NCI-H446 treated with DMSO at 0.1 percent for 48 hours (cell line): ENCODE measurements at regions not wholly inside any gene's neighbourhood (a gene's known extent, or its start where the extent isn't known, plus 50 kb on each side); places are given as distances from the start of the nearest gene placed in this dataset.

Experiments used
- DNase-seq: peaks from one replicate; lab custom pipeline; 2025; lab: John Stamatoyannopoulos, UW

- no peak for DNase-seq
These were observed 113.1 kb downstream of the RHOU start for GRCh38 chr1:228848406-228848805.

GRCh38 chr1:228849011-228849541, 113.8 kb downstream of the RHOU start:
- DNase-seq, result no peak

- DNase-seq, result no peak
These were observed 115.1 kb downstream of the RHOU start for GRCh38 chr1:228850141-228851100.

- DNase-seq, result no peak
These were observed 115.9 kb downstream of the RHOU start for GRCh38 chr1:228851193-228851592.

DNA sequence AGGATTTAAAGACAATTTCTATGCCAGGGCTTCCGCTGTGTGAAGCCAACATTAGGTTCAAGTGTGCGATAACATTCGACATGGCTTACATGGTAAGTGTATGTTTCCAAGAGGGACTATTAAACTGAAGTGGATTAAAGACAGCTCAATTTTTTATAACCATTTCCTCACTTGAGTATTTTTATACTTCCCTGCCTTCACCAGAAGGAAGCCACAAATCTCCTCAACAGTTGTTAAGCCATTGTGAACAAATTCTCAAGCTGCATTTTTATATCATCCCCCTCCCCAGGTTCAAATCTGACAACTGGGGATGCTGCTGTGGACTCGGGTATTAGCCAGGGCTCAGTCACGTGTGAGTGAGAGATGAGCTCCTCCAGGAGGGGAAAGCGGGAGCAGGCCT, 116.3 kb downstream of the RHOU start:
- DNase-seq, result no peak

DNA sequence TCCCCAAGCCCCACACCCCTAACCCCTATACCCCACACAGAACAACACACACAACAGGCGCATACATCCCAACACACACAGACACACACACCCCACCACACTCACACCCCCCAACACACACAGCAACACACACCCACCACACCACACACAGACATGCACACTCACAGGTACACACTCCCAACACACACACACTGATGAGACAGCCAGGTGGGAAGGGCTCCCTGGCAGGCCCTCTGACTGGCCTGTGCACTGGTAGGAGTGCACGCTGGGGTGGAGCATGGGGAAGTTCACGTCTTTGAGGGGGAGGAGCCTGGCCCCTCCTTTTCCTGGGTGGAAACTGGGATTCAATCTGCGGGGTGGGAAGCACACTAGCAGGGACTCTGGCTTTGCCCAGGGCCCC, 116.7 kb downstream of the RHOU start:
- DNase-seq, result no peak

GRCh38 chr1:228852511-228853088, 117.3 kb downstream of the RHOU start:
- no peak for DNase-seq

GRCh38 chr1:228853191-228853590, 117.9 kb downstream of the RHOU start:
- DNase-seq, result no peak

DNA sequence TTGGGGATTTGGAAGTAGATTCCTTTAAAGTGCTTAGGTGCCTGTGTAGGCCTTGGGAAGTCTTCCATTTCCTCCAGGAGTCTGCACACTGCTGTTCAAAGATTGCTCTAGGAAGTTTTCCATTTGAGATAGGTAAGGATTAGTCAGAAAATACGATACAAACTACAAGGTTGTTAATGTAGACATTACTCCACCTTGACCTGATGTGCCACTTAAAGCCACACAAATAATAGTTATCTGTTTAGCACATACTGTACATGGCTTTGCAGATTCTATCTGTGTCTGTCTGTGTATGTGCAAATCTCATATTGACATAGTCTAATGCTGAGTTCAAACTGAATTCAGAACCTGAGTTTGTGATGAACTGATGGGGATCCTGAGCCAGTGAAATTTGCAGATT, 118.4 kb downstream of the RHOU start:
- no peak for DNase-seq

GRCh38 chr1:228854907-228855306, 119.6 kb downstream of the RHOU start:
- DNase-seq, result no peak

GRCh38 chr1:228857611-228858010, 122.3 kb downstream of the RHOU start:
- DNase-seq, result no peak

GRCh38 chr1:228860911-228861831, 125.9 kb downstream of the RHOU start:
- no peak for DNase-seq

GRCh38 chr1:228861832-228862180, 126.5 kb downstream of the RHOU start:
- DNase-seq, result no peak

- no peak for DNase-seq
These were observed 127.5 kb downstream of the RHOU start for GRCh38 chr1:228862542-228863505.

DNA sequence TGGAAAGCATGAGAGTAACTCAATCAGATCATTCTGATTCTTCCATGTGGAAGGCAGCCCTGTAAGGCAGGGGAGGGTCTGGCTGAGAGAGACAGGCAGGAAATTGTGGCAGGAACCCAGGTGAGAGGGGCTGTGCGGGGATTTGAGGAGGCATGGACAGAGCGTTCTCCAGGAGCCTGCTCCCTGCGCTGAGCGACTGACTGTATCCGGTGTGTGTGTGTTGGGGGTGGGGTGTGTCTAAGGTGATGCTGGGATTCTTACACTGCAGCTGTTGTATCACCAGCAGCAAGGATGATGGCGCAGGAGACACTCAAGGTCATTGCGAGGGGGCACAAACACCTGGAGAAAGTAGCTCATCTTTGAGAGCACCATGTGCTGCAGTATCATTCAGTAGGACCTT, 128.5 kb downstream of the RHOU start:
- no peak for DNase-seq

DNA sequence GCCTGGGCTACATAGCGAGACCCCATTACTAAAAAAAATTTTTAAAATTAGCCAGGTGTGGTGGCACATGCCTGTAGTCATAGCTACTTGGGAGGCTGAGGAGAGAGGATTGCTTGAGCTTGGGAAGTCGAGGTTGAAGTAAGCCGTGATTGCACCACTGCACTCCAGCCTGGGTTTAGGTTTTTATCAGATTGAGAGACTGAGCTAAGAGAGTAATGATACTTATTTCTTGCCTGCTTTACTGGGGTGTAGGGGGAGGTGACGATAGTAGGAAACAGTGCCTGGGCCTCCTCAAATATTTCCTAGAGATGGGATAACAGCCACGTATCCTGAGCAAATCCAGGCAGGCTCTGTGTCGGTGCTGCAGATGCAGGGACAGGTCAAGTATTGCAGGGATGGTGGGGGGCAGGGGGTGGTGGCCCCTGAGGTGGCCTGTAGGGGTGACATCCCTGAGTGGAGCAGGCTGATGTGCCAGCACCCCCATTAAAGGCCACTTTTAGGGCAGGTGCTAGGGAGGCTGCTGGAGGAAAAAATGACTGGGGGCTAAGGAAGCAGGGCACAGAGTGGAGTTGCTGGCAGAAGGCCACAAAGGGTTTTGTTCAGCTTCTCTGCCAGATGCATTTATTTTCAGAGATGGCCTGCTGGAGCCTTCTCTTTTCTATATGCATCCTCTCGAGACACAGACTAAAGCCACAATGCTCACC, 130.5 kb downstream of the RHOU start:
- no peak for DNase-seq

DNA sequence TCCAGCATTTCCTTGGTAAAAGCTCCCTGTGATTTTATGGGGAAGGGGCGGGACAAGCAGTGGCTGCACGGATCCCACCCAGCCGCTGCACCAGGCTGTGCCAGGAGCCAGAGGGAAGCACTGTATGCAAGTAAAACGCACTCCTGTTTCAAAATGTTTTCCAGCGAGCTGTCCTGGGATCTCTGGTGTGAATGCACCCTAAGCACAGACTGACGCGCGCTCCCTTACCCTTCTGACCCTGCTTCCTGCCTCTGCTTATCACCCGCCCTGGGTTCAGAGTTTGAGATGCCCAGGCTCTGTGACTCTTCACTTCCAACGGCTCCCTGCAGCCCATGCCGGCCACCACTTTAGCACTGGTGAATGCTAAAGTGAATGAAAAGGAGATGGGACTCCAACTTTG, 131.2 kb downstream of the RHOU start:
- no peak for DNase-seq

GRCh38 chr1:228867108-228867950, 132.1 kb downstream of the RHOU start:
- DNase-seq, result no peak

DNA sequence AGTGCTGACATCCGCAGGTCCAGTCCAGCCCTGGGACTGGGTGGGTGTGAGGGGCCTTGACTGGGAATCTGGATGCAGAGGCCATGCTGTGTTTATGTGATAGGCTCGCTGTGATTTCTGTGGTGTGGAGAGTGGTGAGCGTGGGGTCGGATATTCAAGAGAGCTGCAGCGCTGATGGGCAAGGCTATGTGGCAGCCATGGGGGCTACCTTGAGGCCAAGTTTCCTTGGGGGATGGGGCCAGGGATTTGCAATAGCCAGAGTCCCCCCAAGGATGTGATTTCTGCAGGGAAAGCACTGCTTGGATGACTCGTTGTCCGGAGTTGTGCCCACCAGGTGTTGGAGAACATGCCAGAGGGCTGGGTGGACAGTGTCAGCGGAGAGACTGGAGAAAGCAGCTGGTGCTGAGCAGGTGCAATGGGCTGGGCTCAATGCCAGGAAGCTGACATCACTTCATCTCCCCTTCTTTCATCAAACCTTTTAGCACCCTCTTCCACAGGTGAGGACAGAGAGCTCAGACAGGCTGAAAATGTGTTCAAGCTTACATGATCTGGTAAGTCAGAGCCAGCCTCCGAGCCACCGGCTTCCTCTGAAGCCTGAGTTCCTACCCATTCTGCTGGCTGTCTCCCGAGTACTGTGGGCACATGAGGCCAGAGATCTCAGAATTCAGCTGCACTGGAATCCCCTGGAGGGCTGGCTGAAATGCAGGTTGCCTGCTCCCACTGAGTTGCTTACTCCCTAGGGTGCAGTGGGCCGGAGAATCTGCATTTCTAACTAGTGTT, 132.9 kb downstream of the RHOU start:
- DNase-seq, result no peak
